ENCODE measurements at regions not wholly inside any gene's neighbourhood (a gene's known extent, or its start where the extent isn't known, plus 50 kb on each side); places are given as distances from the start of the nearest gene placed in this dataset.

DNA sequence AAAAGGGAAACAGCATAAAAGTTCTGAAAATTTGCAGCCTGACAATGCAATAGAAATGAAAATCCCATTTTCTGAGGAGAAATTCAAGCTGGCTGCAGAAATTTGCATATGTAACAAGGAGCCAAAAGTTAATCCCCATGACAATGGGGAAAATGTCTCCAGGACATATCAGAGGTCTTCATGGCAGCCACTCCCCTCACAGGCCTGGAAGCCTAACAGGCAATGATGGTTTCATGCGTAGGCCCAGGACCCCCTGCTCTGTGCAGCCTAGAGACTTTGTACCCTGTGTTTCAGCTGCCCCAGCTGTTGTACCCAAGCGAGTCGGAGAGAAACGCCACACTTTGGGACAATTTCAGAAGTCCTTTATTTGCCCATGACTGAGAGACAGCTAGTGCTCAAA is 701.3 kb upstream of the KLHL1 start:
- POLR2A ChIA-PET = no interaction called here
- Histone ChIP-seq H3K4me2 (ENCODE audit: insufficient read depth, low read length) (no peak overlapping the region), H4K20me1 (replicated peaks; ENCODE audit: control insufficient read depth, extremely low read depth, insufficient read depth, low read length) (no peaks in the 10 kb centered on the region), H3K9ac (replicated peaks; ENCODE audit: extremely low read depth, insufficient read depth, low read length) (no peak overlapping the region), H2AFZ (ENCODE audit: low read depth, low read length) (no peak overlapping the region), H3K27me3 (ENCODE audit: control insufficient read depth in 2 of 2, insufficient read depth in 2 of 2, low read length in 2 of 2) (no peaks in the 10 kb centered on the region), H3K4me1 (ENCODE audit: control insufficient read depth, extremely low read depth, insufficient read depth, low read length) (no peaks in the 10 kb centered on the region), H3K9me1 (replicated peaks; ENCODE audit: control insufficient read depth, extremely low read depth, insufficient read depth, low read length) (no peaks in the 10 kb centered on the region), H3K36me3 (ENCODE audit: control insufficient read depth in 2 of 2, extremely low read depth in 1 of 2, insufficient read depth in 2 of 2, low read length in 2 of 2) (no peaks in the 10 kb centered on the region), H3K9me3 (replicated peaks; ENCODE audit: control insufficient read depth, insufficient read depth, low read length) (no peaks in the 10 kb centered on the region), H3K27ac (ENCODE audit: insufficient read depth, low read depth, low read length) (no peak overlapping the region), H3K79me2 (ENCODE audit: control insufficient read depth, insufficient read depth, low read length) (no peaks in the 10 kb centered on the region), H3K4me3 (replicated peaks in 1 of 3; ENCODE audit: insufficient read depth in 1 of 3, low read depth in 1 of 3, low read length in 3 of 3) (no peak overlapping the region)
- DNase-seq (ENCODE audit: low read depth, low spot score) (no peak), FAIRE-seq (no peak)
- intact Hi-C loops (cut with micrococcal nuclease) = no loop called here
- dilution Hi-C loops (cut with MboI; ENCODE audit: extremely low pct_ligation_motif_present, low sequenced_read_pairs) = no loop called here
- BruUV-seq (replicated peaks) = no TSS peak
- no peak for TF ChIP-seq MYC (IDR thresholded peaks at IDR 0.05; ENCODE audit: low read depth, low read length)
- TF ChIP-seq JUN (IDR thresholded peaks at IDR 0.05; ENCODE audit: borderline replicate concordance, insufficient read depth, insufficient read length, low read depth) = no peak
- TF ChIP-seq CTCF (IDR thresholded peaks at IDR 0.05; ENCODE audit: extremely low read depth in 1 of 2, insufficient read depth in 1 of 2, low read depth in 1 of 2, low read length in 2 of 2) = no peak
- no peak for TF ChIP-seq GATA2 (IDR thresholded peaks at IDR 0.05; ENCODE audit: insufficient read depth, insufficient read length, low read depth, low read length)
- TF ChIP-seq EZH2 (IDR thresholded peaks at IDR 0.05; ENCODE audit: borderline replicate concordance, low read depth, low read length, severe bottlenecking) = no peak
- TF ChIP-seq POLR2AphosphoS5 (IDR thresholded peaks at IDR 0.05; ENCODE audit: insufficient read depth, low read depth, low read length) = no peak
- TF ChIP-seq FOS (IDR thresholded peaks at IDR 0.05; ENCODE audit: borderline replicate concordance, insufficient read depth, low read length) = no peak
- TF ChIP-seq MAX (IDR thresholded peaks at IDR 0.05; ENCODE audit: insufficient read depth, insufficient read length) = no peak
- no peak for TF ChIP-seq POLR2A (IDR thresholded peaks at IDR 0.05; ENCODE audit: low read depth, low read length)
- CTCF ChIA-PET = no interaction called here
